Tibial artery (tissue), 4 donors: ENCODE measurements at regions not wholly inside any gene's neighbourhood (a gene's known extent, or its start where the extent isn't known, plus 50 kb on each side); places are given as distances from the start of the nearest gene placed in this dataset.

Experiments
- DNase-seq, 2 donors: peaks; one replicate each; pipeline ENCODE4 v3.0.0-alpha.2; 2019
- H3K27ac ChIP-seq, 2 donors: fragments of 200-600 bp; sonication (generic) in 1 of 2; 1 replicate in 1 of 2; 2 replicates in 1 of 2; pipeline ENCODE4 v1.5.1; 2018 to 2019; ENCODE audit warnings: mild to moderate bottlenecking in 1 of 2
- H3K27me3 ChIP-seq, 2 donors: fragments of 200-600 bp; sonication (generic) in 1 of 2; one replicate each; pipeline versions ENCODE4 v1.5.1 to v1.6.0; 2016 to 2019
- H3K36me3 ChIP-seq, 3 donors: fragments of 200-600 bp; sonication (generic) in 2 of 3; one replicate each; pipeline ENCODE4 v1.5.1; 2016 to 2019; ENCODE audit warnings: mild to moderate bottlenecking in 2 of 3
- H3K4me1 ChIP-seq, 4 donors: fragments of 200-600 bp; sonication (generic) in 2 of 4; 1 replicate in 3 of 4; 2 replicates in 1 of 4; pipeline ENCODE4 v1.5.1; 2016 to 2019
- H3K4me3 ChIP-seq, 2 donors: fragments of 200-600 bp; sonication (generic) in 1 of 2; 1 replicate in 1 of 2; 2 replicates in 1 of 2; pipeline ENCODE4 v1.5.1; 2018 to 2019; ENCODE audit warnings: mild to moderate bottlenecking in 2 of 2
- H3K9me3 ChIP-seq, 3 donors: fragments of 200-600 bp; sonication (generic) in 1 of 3; one replicate each; pipeline ENCODE4 v1.5.1; 2016 to 2019
- intact Hi-C: fragments of 100-400 bp; cut with DNase I; formaldehyde crosslinking; loops from one replicate; pipeline ENCODE4 v1.15.0; 2023; ENCODE audit warnings: low total_unique reads
- TF ChIP-seq, protein P1 (sequence below), 2 experiments: fragments of 200-600 bp in 1 of 2; fragments of 450-650 bp in 1 of 2; IDR thresholded peaks; one replicate each; pipeline ENCODE4 v1.5.1; 2017 to 2019; ENCODE audit warnings: antibody characterized with exemption in 2 of 2, mild to moderate bottlenecking in 1 of 2, moderate library complexity in 1 of 2

DNA sequence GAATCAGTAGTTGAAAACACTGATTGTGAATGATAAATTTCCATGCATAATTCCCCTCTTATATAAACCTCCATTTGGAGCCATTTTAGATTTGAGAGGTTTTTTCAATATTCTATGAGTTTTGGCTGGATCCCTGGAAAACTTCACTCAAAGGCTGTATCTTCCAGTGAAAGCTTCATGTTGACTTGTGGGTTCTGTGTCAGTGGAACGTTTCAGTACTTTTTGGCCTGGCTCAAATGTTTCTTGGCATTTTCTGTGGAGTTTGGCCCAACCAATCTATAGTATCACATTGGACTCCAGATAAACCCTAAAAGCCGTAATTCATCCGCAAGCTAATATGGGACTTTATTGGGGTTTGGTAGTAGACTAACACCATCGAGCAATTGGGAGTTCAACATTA lies 172.6 kb upstream of the PRPS1L1 start:
- Histone ChIP-seq H3K27me3 (no peaks in the 10 kb centered on the region), H3K4me3 (no peak overlapping the region), H3K4me1 (peaks cover 0 to 13% (median 4%) of the 10 kb centered on the region in 4 donors), H3K27ac (peak overlapping the region in 1 of 2 donors; percentile 28), H3K9me3 (no peaks in the 10 kb centered on the region), H3K36me3 (no peaks in the 10 kb centered on the region)
- intact Hi-C loops: no loop called here
- DNase-seq: no peak
- TF ChIP-seq, protein P1, sequence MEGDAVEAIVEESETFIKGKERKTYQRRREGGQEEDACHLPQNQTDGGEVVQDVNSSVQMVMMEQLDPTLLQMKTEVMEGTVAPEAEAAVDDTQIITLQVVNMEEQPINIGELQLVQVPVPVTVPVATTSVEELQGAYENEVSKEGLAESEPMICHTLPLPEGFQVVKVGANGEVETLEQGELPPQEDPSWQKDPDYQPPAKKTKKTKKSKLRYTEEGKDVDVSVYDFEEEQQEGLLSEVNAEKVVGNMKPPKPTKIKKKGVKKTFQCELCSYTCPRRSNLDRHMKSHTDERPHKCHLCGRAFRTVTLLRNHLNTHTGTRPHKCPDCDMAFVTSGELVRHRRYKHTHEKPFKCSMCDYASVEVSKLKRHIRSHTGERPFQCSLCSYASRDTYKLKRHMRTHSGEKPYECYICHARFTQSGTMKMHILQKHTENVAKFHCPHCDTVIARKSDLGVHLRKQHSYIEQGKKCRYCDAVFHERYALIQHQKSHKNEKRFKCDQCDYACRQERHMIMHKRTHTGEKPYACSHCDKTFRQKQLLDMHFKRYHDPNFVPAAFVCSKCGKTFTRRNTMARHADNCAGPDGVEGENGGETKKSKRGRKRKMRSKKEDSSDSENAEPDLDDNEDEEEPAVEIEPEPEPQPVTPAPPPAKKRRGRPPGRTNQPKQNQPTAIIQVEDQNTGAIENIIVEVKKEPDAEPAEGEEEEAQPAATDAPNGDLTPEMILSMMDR (IDR thresholded peaks at IDR 0.05): no peak

DNA sequence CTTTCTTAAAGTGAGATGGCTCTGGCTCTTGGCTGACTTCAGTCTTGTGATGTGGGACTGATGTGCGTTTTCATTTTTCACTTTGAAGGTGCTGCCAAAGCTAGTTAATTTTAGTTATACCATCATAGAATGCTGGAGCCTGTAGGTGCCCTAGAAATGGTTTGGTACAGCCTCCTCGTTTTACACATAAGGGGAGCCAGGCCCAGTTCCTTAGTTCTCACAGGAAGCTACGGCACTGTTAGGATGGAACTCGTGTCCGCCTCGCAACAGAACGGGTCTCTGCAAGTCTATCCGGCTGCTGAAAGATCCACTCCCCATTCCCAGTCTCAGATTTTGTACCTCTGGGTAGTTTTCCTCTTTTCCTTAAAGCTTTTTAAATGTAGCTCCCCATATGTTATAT lies 173.2 kb upstream of the PRPS1L1 start:
- intact Hi-C loops: no loop called here
- no peaks in the 10 kb centered on the region for H3K36me3 ChIP-seq
- no peak overlapping the region for H3K4me3 ChIP-seq
- no peaks in the 10 kb centered on the region for H3K9me3 ChIP-seq
- TF ChIP-seq, protein P1 (IDR thresholded peaks at IDR 0.05): no peak
- H3K27ac ChIP-seq: peak overlapping the region in 1 of 2 donors; percentile 28
- H3K27me3 ChIP-seq: no peaks in the 10 kb centered on the region
- H3K4me1 ChIP-seq: peaks cover 0 to 13% (median 4%) of the 10 kb centered on the region in 4 donors
- DNase-seq: no peak

GRCh38 chr7:18201350-18201749 lies 173.7 kb upstream of the PRPS1L1 start:
- DNase-seq: no peak
- no peaks in the 10 kb centered on the region for H3K9me3 ChIP-seq
- TF ChIP-seq, protein P1 (IDR thresholded peaks at IDR 0.05): no peak
- peaks cover 0 to 13% (median 4%) of the 10 kb centered on the region in 4 donors for H3K4me1 ChIP-seq
- H3K27ac ChIP-seq: peak overlapping the region in 1 of 2 donors; percentile 10
- no peaks in the 10 kb centered on the region for H3K27me3 ChIP-seq
- intact Hi-C loops: no loop called here
- no peak overlapping the region for H3K4me3 ChIP-seq
- no peaks in the 10 kb centered on the region for H3K36me3 ChIP-seq

DNA sequence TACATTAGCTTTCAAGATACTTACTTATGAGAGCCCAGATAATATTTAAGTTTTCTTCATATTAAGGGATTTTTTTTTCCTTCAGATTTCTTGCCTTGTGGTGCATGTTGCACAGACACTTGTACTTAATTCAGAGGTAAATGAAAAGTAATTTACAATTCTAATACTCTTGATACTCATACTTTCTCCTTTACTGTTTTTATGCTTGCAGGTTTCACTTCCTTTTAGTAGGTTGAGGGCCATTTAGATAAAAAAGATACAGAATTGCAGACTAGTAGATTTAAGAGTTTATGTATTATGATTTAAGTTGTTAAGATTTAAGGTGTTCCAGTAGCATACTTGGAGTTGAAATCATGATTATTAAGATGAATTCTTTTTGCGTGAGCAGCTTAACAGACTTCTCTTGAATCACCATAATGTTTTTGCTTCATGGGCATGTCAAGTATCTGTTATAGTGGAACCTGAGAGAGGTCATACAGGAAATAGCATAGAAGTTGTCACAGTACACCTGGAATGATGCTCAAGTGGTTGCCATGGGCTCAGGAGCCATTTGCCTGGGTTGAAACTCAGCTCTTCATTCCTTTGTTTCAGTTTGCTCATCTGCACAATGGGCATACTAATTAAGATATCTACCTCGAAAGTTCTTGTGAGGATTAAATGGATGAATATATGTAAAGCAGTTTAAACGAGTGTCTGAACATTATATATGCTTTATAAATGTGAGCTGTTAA lies 174.8 kb upstream of the PRPS1L1 start:
- H3K4me3 ChIP-seq: no peak overlapping the region
- H3K36me3 ChIP-seq: no peaks in the 10 kb centered on the region
- H3K4me1 ChIP-seq: peaks cover 0 to 13% (median 4%) of the 10 kb centered on the region in 4 donors
- intact Hi-C loops: no loop called here
- no peaks in the 10 kb centered on the region for H3K27me3 ChIP-seq
- no peaks in the 10 kb centered on the region for H3K9me3 ChIP-seq
- no peak for DNase-seq
- no peak overlapping the region for H3K27ac ChIP-seq
- TF ChIP-seq, protein P1 (IDR thresholded peaks at IDR 0.05): no peak

DNA sequence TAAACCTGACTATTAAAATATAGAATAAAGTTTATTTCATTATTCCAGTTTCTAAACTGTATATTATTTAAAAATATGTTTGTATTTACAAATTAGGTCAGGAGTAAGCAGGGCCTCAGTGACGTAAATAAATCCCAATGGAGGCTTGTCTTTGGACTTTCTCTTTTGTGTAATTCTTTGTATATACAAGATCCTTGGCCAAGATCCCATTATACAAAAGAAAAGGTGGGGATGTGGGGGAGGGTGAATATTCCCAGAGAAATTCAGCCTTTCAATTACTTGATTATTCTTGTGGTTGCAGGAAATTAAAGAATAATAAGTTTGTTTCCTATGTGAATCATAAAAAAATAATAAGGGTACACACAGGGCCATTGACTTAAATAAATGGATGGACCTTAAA lies 178.7 kb upstream of the PRPS1L1 start:
- H3K36me3 ChIP-seq: no peaks in the 10 kb centered on the region
- no peaks in the 10 kb centered on the region for H3K9me3 ChIP-seq
- DNase-seq: no peak
- no peak overlapping the region for H3K27ac ChIP-seq
- no peak overlapping the region for H3K4me3 ChIP-seq
- TF ChIP-seq, protein P1 (IDR thresholded peaks at IDR 0.05): no peak
- H3K27me3 ChIP-seq: no peaks in the 10 kb centered on the region
- intact Hi-C loops: no loop called here
- peaks cover 0 to 2% (median 0%) of the 10 kb centered on the region in 4 donors for H3K4me1 ChIP-seq
